Endothelial cell of umbilical vein (primary cell): ENCODE measurements at regions not wholly inside any gene's neighbourhood (a gene's known extent, or its start where the extent isn't known, plus 50 kb on each side); places are given as distances from the start of the nearest gene placed in this dataset.

Source experiments
- CTCF ChIP-seq, 2 donors: IDR thresholded peaks; 1 replicate in 1 of 2; 2 replicates in 1 of 2; pipeline ENCODE4 v1.5.1; 2011; ENCODE audit warnings: low read length in 2 of 2, mild to moderate bottlenecking in 2 of 2, moderate library complexity in 2 of 2, control low read depth in 1 of 2, inconsistent platforms in 1 of 2, low read depth in 1 of 2; ENCODE audit not compliant: insufficient read depth in 1 of 2; ENCODE audit errors: extremely low read depth in 1 of 2
- EZH2 ChIP-seq: IDR thresholded peaks from 2 replicates; pipeline ENCODE4 v1.6.1; 2012; ENCODE audit warnings: borderline replicate concordance, low read depth, mild to moderate bottlenecking, moderate library complexity, low read length, inconsistent platforms; ENCODE audit not compliant: severe bottlenecking
- FOS ChIP-seq: IDR thresholded peaks from 2 replicates; pipeline ENCODE4 v1.6.1; 2011; ENCODE audit warnings: mild to moderate bottlenecking, low read length, moderate library complexity, borderline replicate concordance; ENCODE audit not compliant: insufficient read depth
- GATA2 ChIP-seq: IDR thresholded peaks from 2 replicates; pipeline ENCODE4 v1.7.0; 2011; ENCODE audit warnings: low read depth, mild to moderate bottlenecking, moderate library complexity, mixed read lengths, low read length; ENCODE audit not compliant: insufficient read length, insufficient read depth
- MYC ChIP-seq: IDR thresholded peaks from one replicate; pipeline ENCODE4 v1.6.1; 2011; ENCODE audit warnings: mild to moderate bottlenecking, low read depth, low read length
- POLR2A ChIP-seq: IDR thresholded peaks from 2 replicates; pipeline ENCODE4 v1.6.1; 2012; ENCODE audit warnings: low read depth, mild to moderate bottlenecking, control low read depth, low read length
- POLR2AphosphoS5 ChIP-seq: IDR thresholded peaks from 2 replicates; pipeline ENCODE4 v1.6.1; 2012; ENCODE audit warnings: low read depth, mild to moderate bottlenecking, control low read depth, low read length, moderate library complexity; ENCODE audit not compliant: insufficient read depth

- TF ChIP-seq MYC (no peak), POLR2AphosphoS5 (no peak), GATA2 (no peak), EZH2 (no peak), CTCF (IDR thresholded peaks at IDR 0.05; ENCODE audit: extremely low read depth in 1 of 2, insufficient read depth in 1 of 2, low read depth in 1 of 2, low read length in 2 of 2) (no peak), POLR2A (no peak), FOS (no peak)
Measured at GRCh38 chr18:73979742-73980141, 167.9 kb downstream of the FBXO15 start.
